ENCODE measurements at regions not wholly inside any gene's neighbourhood (a gene's known extent, or its start where the extent isn't known, plus 50 kb on each side); places are given as distances from the start of the nearest gene placed in this dataset.

- no peak for TF ChIP-seq ZNF592 (IDR thresholded peaks at IDR 0.05)
Measured at GRCh38 chr16:50497592-50497991, 50.6 kb upstream of the NKD1 start (continued).

GRCh38 chr16:50496990-50497389 is 51.2 kb upstream of the NKD1 start:
- RAD21 ChIA-PET (ENCODE audit: unreplicated experiment), result no interaction called here
- FAIRE-seq (no peak), DNase-seq (ENCODE audit: low read depth, low spot score) (no peak), ATAC-seq (no peak)
- POLR2A ChIA-PET, result no interaction called here
- SMC1A ChIA-PET (ENCODE audit: uncharacterized antibody, unreplicated experiment), result no interaction called here
- Histone ChIP-seq H3K4me2 (ENCODE audit: control insufficient read depth, insufficient read depth) (no peak overlapping the region), H3K4me1 (ENCODE audit: control insufficient read depth, insufficient read depth, low read length) (no peaks in the 10 kb centered on the region), H3K9ac (ENCODE audit: control insufficient read depth, insufficient read depth, low read length) (no peak overlapping the region), H3K4me3 (no peak overlapping the region), H3K27ac (ENCODE audit: control insufficient read depth, insufficient read depth) (no peak overlapping the region), H3K9me3 (replicated peaks; ENCODE audit: control insufficient read depth, insufficient read depth, low read length) (no peaks in the 10 kb centered on the region), H3K79me2 (ENCODE audit: control insufficient read depth, insufficient read depth, low read length) (no peaks in the 10 kb centered on the region), H2AFZ (ENCODE audit: control insufficient read depth, low read depth, low read length) (no peak overlapping the region), H4K20me1 (ENCODE audit: control insufficient read depth, insufficient read depth) (no peaks in the 10 kb centered on the region), H3K36me3 (ENCODE audit: control insufficient read depth in 2 of 2, insufficient read depth in 2 of 2, low read length in 1 of 2) (no peaks in the 10 kb centered on the region), H3K27me3 (replicated peaks in 1 of 2; ENCODE audit: control insufficient read depth in 2 of 2, insufficient read depth in 2 of 2, low read length in 1 of 2) (no peaks in the 10 kb centered on the region)
- 51% methylated on average over 2 of the region's 2 CpGs for WGBS (ENCODE audit: insufficient coverage, insufficient replicate concordance, low lambda C conversion rate, missing lambda C conversion rate)
- TF ChIP-seq, protein P1, sequence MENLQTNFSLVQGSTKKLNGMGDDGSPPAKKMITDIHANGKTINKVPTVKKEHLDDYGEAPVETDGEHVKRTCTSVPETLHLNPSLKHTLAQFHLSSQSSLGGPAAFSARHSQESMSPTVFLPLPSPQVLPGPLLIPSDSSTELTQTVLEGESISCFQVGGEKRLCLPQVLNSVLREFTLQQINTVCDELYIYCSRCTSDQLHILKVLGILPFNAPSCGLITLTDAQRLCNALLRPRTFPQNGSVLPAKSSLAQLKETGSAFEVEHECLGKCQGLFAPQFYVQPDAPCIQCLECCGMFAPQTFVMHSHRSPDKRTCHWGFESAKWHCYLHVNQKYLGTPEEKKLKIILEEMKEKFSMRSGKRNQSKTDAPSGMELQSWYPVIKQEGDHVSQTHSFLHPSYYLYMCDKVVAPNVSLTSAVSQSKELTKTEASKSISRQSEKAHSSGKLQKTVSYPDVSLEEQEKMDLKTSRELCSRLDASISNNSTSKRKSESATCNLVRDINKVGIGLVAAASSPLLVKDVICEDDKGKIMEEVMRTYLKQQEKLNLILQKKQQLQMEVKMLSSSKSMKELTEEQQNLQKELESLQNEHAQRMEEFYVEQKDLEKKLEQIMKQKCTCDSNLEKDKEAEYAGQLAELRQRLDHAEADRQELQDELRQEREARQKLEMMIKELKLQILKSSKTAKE (IDR thresholded peaks at IDR 0.05; ENCODE audit: low read depth, poor library complexity, severe bottlenecking), result no peak
- TF ChIP-seq ZNF217 (IDR thresholded peaks at IDR 0.05) (no peak), STAT3 (IDR thresholded peaks at IDR 0.05; ENCODE audit: low read depth, low read length) (no peak), CBX5 (IDR thresholded peaks at IDR 0.05; ENCODE audit: low read depth) (no peak), RUNX3 (IDR thresholded peaks at IDR 0.05; ENCODE audit: low read length) (no peak), ASH2L (IDR thresholded peaks at IDR 0.05; ENCODE audit: borderline replicate concordance, low read depth) (no peak), HCFC1 (IDR thresholded peaks at IDR 0.05; ENCODE audit: low read length) (no peak), ZNF274 (IDR thresholded peaks at IDR 0.05; ENCODE audit: insufficient read depth, insufficient read length) (no peak), E4F1 (IDR thresholded peaks at IDR 0.05; ENCODE audit: borderline replicate concordance, partially characterized antibody) (no peak)
- TF ChIP-seq, protein P2, sequence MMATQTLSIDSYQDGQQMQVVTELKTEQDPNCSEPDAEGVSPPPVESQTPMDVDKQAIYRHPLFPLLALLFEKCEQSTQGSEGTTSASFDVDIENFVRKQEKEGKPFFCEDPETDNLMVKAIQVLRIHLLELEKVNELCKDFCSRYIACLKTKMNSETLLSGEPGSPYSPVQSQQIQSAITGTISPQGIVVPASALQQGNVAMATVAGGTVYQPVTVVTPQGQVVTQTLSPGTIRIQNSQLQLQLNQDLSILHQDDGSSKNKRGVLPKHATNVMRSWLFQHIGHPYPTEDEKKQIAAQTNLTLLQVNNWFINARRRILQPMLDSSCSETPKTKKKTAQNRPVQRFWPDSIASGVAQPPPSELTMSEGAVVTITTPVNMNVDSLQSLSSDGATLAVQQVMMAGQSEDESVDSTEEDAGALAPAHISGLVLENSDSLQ (IDR thresholded peaks at IDR 0.05), result no peak
- in situ Hi-C loops (cut with MboI) (no loop called here), intact Hi-C loops (cut with micrococcal nuclease; ENCODE audit: unreplicated experiment) (no loop called here)
- CTCF ChIA-PET, result no interaction called here
- no TSS peak for BruUV-seq (replicated peaks)
